GM12878 (cell line): ENCODE measurements at regions not wholly inside any gene's neighbourhood (a gene's known extent, or its start where the extent isn't known, plus 50 kb on each side); places are given as distances from the start of the nearest gene placed in this dataset.

Experiments
- ATF2 ChIP-seq: IDR thresholded peaks from 2 replicates; pipeline ENCODE4 v1.6.1; 2012; ENCODE audit warnings: low read length, inconsistent platforms
- CBX5 ChIP-seq: sonication (generic); IDR thresholded peaks from 2 replicates; pipeline ENCODE4 v1.6.1; 2016; ENCODE audit warnings: low read depth, moderate library complexity, mild to moderate bottlenecking, inconsistent platforms
- CHD2 ChIP-seq: IDR thresholded peaks from 2 replicates; pipeline ENCODE4 v1.6.1; 2011; ENCODE audit warnings: low read depth, low read length, improper control_type of control experiment, borderline replicate concordance
- ELK1 ChIP-seq: IDR thresholded peaks from 2 replicates; pipeline ENCODE4 v1.6.1; 2012; ENCODE audit warnings: low read depth, low read length, improper control_type of control experiment
- MEF2A ChIP-seq: IDR thresholded peaks from 2 replicates; pipeline ENCODE4 v1.6.1; 2011; ENCODE audit warnings: low read depth, mild to moderate bottlenecking, low read length, moderate library complexity; ENCODE audit not compliant: insufficient read depth
- MYB ChIP-seq: fragments of 150-350 bp; IDR thresholded peaks from 2 replicates; pipeline ENCODE4 v1.6.1; 2014; ENCODE audit warnings: mild to moderate bottlenecking, low read depth, low read length, borderline replicate concordance
- NFIC ChIP-seq: IDR thresholded peaks from 2 replicates; pipeline ENCODE4 v1.6.1; 2012; ENCODE audit warnings: low read depth, mild to moderate bottlenecking, inconsistent platforms, low read length, moderate library complexity
- NKRF ChIP-seq: fragments of 450-650 bp; conservative IDR thresholded peaks from 2 replicates; pipeline ENCODE4 v1.6.1; 2017; ENCODE audit warnings: mild to moderate bottlenecking, moderate library complexity
- POLR2AphosphoS2 ChIP-seq: IDR thresholded peaks from 2 replicates; pipeline ENCODE4 v1.6.1; 2011; ENCODE audit warnings: low read depth, mild to moderate bottlenecking, low read length, improper control_type of control experiment, moderate library complexity
- TCF7 ChIP-seq: IDR thresholded peaks from 2 replicates; pipeline ENCODE4 v1.6.1; 2014; ENCODE audit warnings: antibody characterized with exemption, borderline replicate concordance
- ZBTB33 ChIP-seq: fragments of 450-650 bp; IDR thresholded peaks from 2 replicates; pipeline ENCODE4 v1.6.1; 2017; ENCODE audit warnings: mild to moderate bottlenecking
- TF ChIP-seq, protein P1 (sequence below): fragments of 450-650 bp; IDR thresholded peaks from 2 replicates; pipeline ENCODE4 v1.6.1; 2014; ENCODE audit warnings: mild to moderate bottlenecking

DNA sequence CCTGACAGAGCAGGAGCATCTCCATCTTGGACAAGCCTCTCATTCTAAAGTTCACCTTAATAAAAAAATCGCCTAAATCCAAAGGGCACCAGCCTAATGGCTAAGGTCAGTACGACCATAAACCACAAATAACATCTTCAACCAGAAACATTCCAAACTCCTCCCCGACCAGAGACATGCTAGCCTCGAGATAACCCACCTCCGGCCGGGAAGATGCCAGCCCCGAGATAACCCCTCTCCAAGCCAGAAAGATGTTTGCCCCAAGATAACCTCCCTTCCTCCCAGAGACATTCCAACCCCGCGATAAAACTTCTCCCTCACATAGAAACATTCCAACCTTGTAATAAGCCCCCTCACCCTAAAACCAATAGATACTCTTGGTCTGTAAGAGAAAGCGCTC lies 86.8 kb upstream of the PKP2 start:
- TF ChIP-seq, protein P1, sequence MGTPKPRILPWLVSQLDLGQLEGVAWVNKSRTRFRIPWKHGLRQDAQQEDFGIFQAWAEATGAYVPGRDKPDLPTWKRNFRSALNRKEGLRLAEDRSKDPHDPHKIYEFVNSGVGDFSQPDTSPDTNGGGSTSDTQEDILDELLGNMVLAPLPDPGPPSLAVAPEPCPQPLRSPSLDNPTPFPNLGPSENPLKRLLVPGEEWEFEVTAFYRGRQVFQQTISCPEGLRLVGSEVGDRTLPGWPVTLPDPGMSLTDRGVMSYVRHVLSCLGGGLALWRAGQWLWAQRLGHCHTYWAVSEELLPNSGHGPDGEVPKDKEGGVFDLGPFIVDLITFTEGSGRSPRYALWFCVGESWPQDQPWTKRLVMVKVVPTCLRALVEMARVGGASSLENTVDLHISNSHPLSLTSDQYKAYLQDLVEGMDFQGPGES = no peak
- TF ChIP-seq ATF2 (no peak), MYB (no peak), CBX5 (no peak), NFIC (no peak), ELK1 (no peak), ZBTB33 (no peak), MEF2A (no peak), TCF7 (no peak), CHD2 (no peak), NKRF (no peak), POLR2AphosphoS2 (no peak)
